HepG2 (cell line): ENCODE measurements at regions not wholly inside any gene's neighbourhood (a gene's known extent, or its start where the extent isn't known, plus 50 kb on each side); places are given as distances from the start of the nearest gene placed in this dataset.

Experiments
- BCL3 ChIP-seq: sonication (generic); formaldehyde crosslinking; IDR thresholded peaks from 2 replicates; pipeline ENCODE4 v1.5.1; 2020; ENCODE audit warnings: mild to moderate bottlenecking, missing genetic modification reagents, moderate library complexity
- CEBPB ChIP-seq: IDR thresholded peaks from 2 replicates; pipeline ENCODE4 v1.6.1; 2011; ENCODE audit warnings: low read depth, low read length, improper control_type of control experiment, borderline replicate concordance
- FIP1L1 ChIP-seq: fragments of 200-400 bp; formaldehyde crosslinking; IDR thresholded peaks from 2 replicates; pipeline ENCODE4 v1.6.1; 2018; ENCODE audit warnings: low read depth, mild to moderate bottlenecking, low read length, moderate library complexity, borderline replicate concordance; ENCODE audit not compliant: insufficient read depth
- FOXC1 ChIP-seq: sonication (generic); formaldehyde crosslinking; IDR thresholded peaks from 2 replicates; pipeline ENCODE4 v1.8.0; 2022; ENCODE audit warnings: mild to moderate bottlenecking, missing genetic modification reagents, borderline replicate concordance
- HMG20B ChIP-seq: conservative IDR thresholded peaks from 2 replicates; pipeline ENCODE4 v1.6.1; 2016; ENCODE audit warnings: missing genetic modification reagents, missing compliant biosample characterization
- HNRNPLL ChIP-seq: fragments of 200-400 bp; formaldehyde crosslinking; IDR thresholded peaks from 2 replicates; pipeline ENCODE4 v1.6.1; 2017; ENCODE audit warnings: mild to moderate bottlenecking, low read depth, low read length; ENCODE audit not compliant: poor library complexity, severe bottlenecking
- JUN ChIP-seq: sonication (generic); formaldehyde crosslinking; IDR thresholded peaks from 2 replicates; pipeline ENCODE4 v1.4.0; 2020; ENCODE audit warnings: mild to moderate bottlenecking, missing genetic modification reagents
- KDM6A ChIP-seq: IDR thresholded peaks from 2 replicates; pipeline ENCODE4 v1.6.1; 2016; ENCODE audit warnings: low read depth
- KMT2A ChIP-seq: sonication (generic); formaldehyde crosslinking; IDR thresholded peaks from 2 replicates; pipeline ENCODE4 v1.4.0; 2020; ENCODE audit warnings: missing genetic modification reagents
- LBX2 ChIP-seq: sonication (generic); formaldehyde crosslinking; IDR thresholded peaks from 2 replicates; pipeline ENCODE4 v1.5.0; 2020; ENCODE audit warnings: missing genetic modification reagents, mild to moderate bottlenecking, borderline replicate concordance
- MAF1 ChIP-seq: sonication (generic); formaldehyde crosslinking; IDR thresholded peaks from 2 replicates; pipeline ENCODE4 v1.5.0; 2020; ENCODE audit warnings: missing genetic modification reagents, borderline replicate concordance
- MEIS2 ChIP-seq: sonication (generic); formaldehyde crosslinking; IDR thresholded peaks from 2 replicates; pipeline ENCODE4 v1.9.0; 2021; ENCODE audit warnings: mild to moderate bottlenecking, missing genetic modification reagents
- MTF1 ChIP-seq: sonication (generic); formaldehyde crosslinking; IDR thresholded peaks from 2 replicates; pipeline ENCODE4 v1.5.0; 2020; ENCODE audit warnings: missing genetic modification reagents
- MXD1 ChIP-seq: sonication (generic); formaldehyde crosslinking; IDR thresholded peaks from 2 replicates; pipeline ENCODE4 v1.4.0; 2020; ENCODE audit warnings: mild to moderate bottlenecking, missing genetic modification reagents
- NFKBIZ ChIP-seq: IDR thresholded peaks from 2 replicates; pipeline ENCODE4 v1.6.1; 2018; ENCODE audit warnings: missing genetic modification reagents, missing compliant biosample characterization
- NFRKB ChIP-seq: fragments of 450-650 bp; IDR thresholded peaks from 2 replicates; pipeline ENCODE4 v1.6.1; 2017
- SMAD3 ChIP-seq: sonication (generic); formaldehyde crosslinking; IDR thresholded peaks from 2 replicates; pipeline ENCODE4 v1.4.0; 2020; ENCODE audit warnings: missing genetic modification reagents
- XRCC5 ChIP-seq: fragments of 200-400 bp; formaldehyde crosslinking; optimal IDR thresholded peaks from 2 replicates; pipeline ENCODE3; 2017; ENCODE audit warnings: mild to moderate bottlenecking, low read length
- ZBTB10 ChIP-seq: sonication (generic); formaldehyde crosslinking; IDR thresholded peaks from 2 replicates; pipeline ENCODE4 v1.4.0; 2020; ENCODE audit warnings: missing genetic modification reagents, borderline replicate concordance
- ZBTB49 ChIP-seq: sonication (generic); formaldehyde crosslinking; IDR thresholded peaks from 2 replicates; pipeline ENCODE4 v1.4.0; 2020; ENCODE audit warnings: missing genetic modification reagents, borderline replicate concordance
- ZFX ChIP-seq: sonication (generic); formaldehyde crosslinking; IDR thresholded peaks from 2 replicates; pipeline ENCODE4 v1.4.0; 2020; ENCODE audit warnings: mild to moderate bottlenecking, low read depth, missing genetic modification reagents, moderate library complexity
- ZMYM3 ChIP-seq: sonication (generic); formaldehyde crosslinking; IDR thresholded peaks from 2 replicates; pipeline ENCODE4 v1.5.1; 2020; ENCODE audit warnings: mild to moderate bottlenecking, missing genetic modification reagents
- ZMYM4 ChIP-seq: sonication (generic); formaldehyde crosslinking; IDR thresholded peaks from 2 replicates; pipeline ENCODE4 v1.8.1; 2023; ENCODE audit warnings: mild to moderate bottlenecking, missing genetic modification reagents
- ZNF878 ChIP-seq: sonication (generic); formaldehyde crosslinking; IDR thresholded peaks from 2 replicates; pipeline ENCODE4 v1.8.1; 2023; ENCODE audit warnings: mild to moderate bottlenecking, missing genetic modification reagents, moderate library complexity

- TF ChIP-seq MTF1 (CRISPR knock-in tag) (no peak), ZMYM3 (CRISPR knock-in tag) (no peak), CEBPB (no peak), BCL3 (CRISPR knock-in tag) (no peak), JUN (no peak), MXD1 (CRISPR knock-in tag) (no peak), ZNF878 (CRISPR knock-in tag) (no peak), KMT2A (no peak), ZBTB49 (no peak), MAF1 (CRISPR knock-in tag) (no peak), NFKBIZ (CRISPR knock-in tag) (no peak), FIP1L1 (no peak), MEIS2 (CRISPR knock-in tag) (no peak), KDM6A (CRISPR knock-in tag) (no peak), HNRNPLL (peak; percentile 99), ZFX (no peak), ZMYM4 (CRISPR knock-in tag) (0 out of 2 replicates have a peak, but pooled peaks have one; percentile 43), HMG20B (CRISPR knock-in tag) (no peak), SMAD3 (CRISPR knock-in tag) (no peak), NFRKB (no peak), XRCC5 (peak; percentile 84), FOXC1 (CRISPR knock-in tag) (no peak), ZBTB10 (no peak), LBX2 (CRISPR knock-in tag) (no peak)
Measured at GRCh38 chr15:23877502-23878412, 190.7 kb upstream of the NDN start (continued).
